Left ventricle myocardium inferior (tissue), 1 donor: ENCODE measurements at regions not wholly inside any gene's neighbourhood (a gene's known extent, or its start where the extent isn't known, plus 50 kb on each side); places are given as distances from the start of the nearest gene placed in this dataset.

ENCODE experiments used
- DNase-seq: peaks from one replicate; pipeline ENCODE4 v3.0.0-alpha.2; 2020
- H3K27ac ChIP-seq: fragments of 200-600 bp; replicated peaks from 2 replicates; pipeline ENCODE4 v1.8.0; 2021
- H3K27me3 ChIP-seq: fragments of 200-600 bp; 2 replicates; pipeline ENCODE4 v1.8.0; 2021; ENCODE audit warnings: low read depth
- H3K36me3 ChIP-seq: fragments of 200-600 bp; 2 replicates; pipeline ENCODE4 v1.8.0; 2021
- H3K4me1 ChIP-seq: fragments of 200-600 bp; 2 replicates; pipeline ENCODE4 v1.8.0; 2021
- H3K4me3 ChIP-seq: fragments of 200-600 bp; 2 replicates; pipeline ENCODE4 v1.8.0; 2021; ENCODE audit warnings: mild to moderate bottlenecking, moderate library complexity
- H3K9me3 ChIP-seq: fragments of 200-600 bp; replicated peaks from 2 replicates; pipeline ENCODE4 v1.8.0; 2021
- CTCF ChIP-seq: fragments of 200-600 bp; IDR thresholded peaks from 2 replicates; pipeline ENCODE4 v1.8.0; 2021; ENCODE audit warnings: antibody characterized with exemption, mild to moderate bottlenecking, borderline replicate concordance
- intact Hi-C: fragments of 100-400 bp; cut with micrococcal nuclease; formaldehyde crosslinking; loops from one replicate; pipeline ENCODE4 v1.11.0; 2022
- donor health status: DM: no; HTN: yes; CAD: no; lungs with severe emphysema.

- peaks cover 16% of the 10 kb centered on the region for H3K9me3 ChIP-seq
- no peaks in the 10 kb centered on the region for H3K36me3 ChIP-seq
- no peak overlapping the region for H3K4me3 ChIP-seq
- no peak for TF ChIP-seq CTCF
- no peaks in the 10 kb centered on the region for H3K27me3 ChIP-seq
- no peak for DNase-seq
- intact Hi-C loops = no loop called here
- H3K27ac ChIP-seq = no peak overlapping the region
- no peaks in the 10 kb centered on the region for H3K4me1 ChIP-seq
Measured at GRCh38 chr13:81658598-81659370, 1317.9 kb upstream of the SPRY2 start.

- intact Hi-C loops = no loop called here
- H3K27me3 ChIP-seq = no peaks in the 10 kb centered on the region
- H3K9me3 ChIP-seq = no peaks in the 10 kb centered on the region
- TF ChIP-seq CTCF = no peak
- no peak overlapping the region for H3K27ac ChIP-seq
- H3K4me1 ChIP-seq = no peaks in the 10 kb centered on the region
- H3K4me3 ChIP-seq = no peak overlapping the region
- H3K36me3 ChIP-seq = no peaks in the 10 kb centered on the region
- no peak for DNase-seq
Measured at GRCh38 chr13:81639984-81640582, 1299.2 kb upstream of the SPRY2 start.

GRCh38 chr13:81637457-81637856, 1296.5 kb upstream of the SPRY2 start:
- Histone ChIP-seq H3K4me1 (no peaks in the 10 kb centered on the region), H3K9me3 (no peaks in the 10 kb centered on the region), H3K27ac (no peak overlapping the region), H3K36me3 (no peaks in the 10 kb centered on the region), H3K27me3 (no peaks in the 10 kb centered on the region), H3K4me3 (no peak overlapping the region)
- intact Hi-C loops = no loop called here
- DNase-seq = no peak
- no peak for TF ChIP-seq CTCF

- Histone ChIP-seq H3K9me3 (no peaks in the 10 kb centered on the region), H3K27me3 (no peaks in the 10 kb centered on the region), H3K27ac (no peak overlapping the region), H3K4me3 (no peak overlapping the region), H3K4me1 (no peaks in the 10 kb centered on the region), H3K36me3 (no peaks in the 10 kb centered on the region)
- no peak for TF ChIP-seq CTCF
- intact Hi-C loops = no loop called here
- DNase-seq = no peak
Measured at GRCh38 chr13:81636120-81636519, 1295.2 kb upstream of the SPRY2 start.

- Histone ChIP-seq H3K4me3 (no peak overlapping the region), H3K9me3 (no peaks in the 10 kb centered on the region), H3K4me1 (no peaks in the 10 kb centered on the region), H3K27ac (no peak overlapping the region), H3K27me3 (no peaks in the 10 kb centered on the region), H3K36me3 (no peaks in the 10 kb centered on the region)
- intact Hi-C loops = no loop called here
- DNase-seq = no peak
- no peak for TF ChIP-seq CTCF
Measured at GRCh38 chr13:81615031-81615430, 1274.1 kb upstream of the SPRY2 start.
